GM23338 (cell line): ENCODE measurements at regions not wholly inside any gene's neighbourhood (a gene's known extent, or its start where the extent isn't known, plus 50 kb on each side); places are given as distances from the start of the nearest gene placed in this dataset.

Source experiments
- EZH2 ChIP-seq: fragments of 200-600 bp; sonication (generic); IDR thresholded peaks from one replicate; pipeline ENCODE4 v1.8.0; 2017; ENCODE audit warnings: antibody characterized with exemption, mild to moderate bottlenecking, low read depth; ENCODE audit not compliant: unreplicated experiment
- JUNB ChIP-seq: IDR thresholded peaks from one replicate; pipeline ENCODE4 v1.6.1; 2016; ENCODE audit warnings: antibody characterized with exemption; ENCODE audit not compliant: unreplicated experiment
- ZNF114 ChIP-seq: fragments of 250-450 bp; sonication (Bioruptor Pico); IDR thresholded peaks from 2 replicates; pipeline ENCODE4 v1.5.0; 2020; ENCODE audit warnings: mild to moderate bottlenecking, moderate library complexity
- TF ChIP-seq, protein P1 (sequence below): IDR thresholded peaks from one replicate; pipeline ENCODE4 v1.6.1; 2018; ENCODE audit warnings: antibody characterized with exemption; ENCODE audit not compliant: unreplicated experiment
- TF ChIP-seq, protein P2 (sequence below), 2 experiments: fragments of 200-600 bp in 1 of 2; sonication (generic) in 1 of 2; conservative IDR thresholded peaks; 2 replicates each; pipeline versions ENCODE4 v1.5.1 to v1.6.1; 2016 to 2017; ENCODE audit warnings: antibody characterized with exemption in 2 of 2, low read depth in 2 of 2, mild to moderate bottlenecking in 2 of 2, moderate library complexity in 1 of 2

DNA sequence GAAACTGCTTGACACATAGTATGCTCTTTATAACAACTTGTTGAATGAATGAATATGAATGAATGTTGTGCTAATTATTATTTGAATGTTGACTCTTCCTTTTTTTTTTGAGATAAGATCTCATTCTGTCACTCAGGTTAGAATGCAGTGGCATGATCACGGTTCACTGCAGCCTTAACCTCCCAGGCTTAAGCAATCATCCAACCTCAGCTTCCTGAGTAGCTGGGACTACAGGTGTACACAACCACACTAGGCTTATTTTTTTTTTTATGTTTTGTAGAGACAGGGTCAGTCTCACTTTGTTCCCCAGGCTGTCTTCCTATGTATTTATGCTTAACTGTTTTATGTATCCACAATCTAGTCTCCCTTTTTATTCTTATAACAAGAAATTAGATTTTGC, 114.7 kb upstream of the WDFY3 start:
- TF ChIP-seq EZH2 (no peak), ZNF114 (CRISPR knock-in tag) (no peak), JUNB (no peak)
- TF ChIP-seq, protein P1, sequence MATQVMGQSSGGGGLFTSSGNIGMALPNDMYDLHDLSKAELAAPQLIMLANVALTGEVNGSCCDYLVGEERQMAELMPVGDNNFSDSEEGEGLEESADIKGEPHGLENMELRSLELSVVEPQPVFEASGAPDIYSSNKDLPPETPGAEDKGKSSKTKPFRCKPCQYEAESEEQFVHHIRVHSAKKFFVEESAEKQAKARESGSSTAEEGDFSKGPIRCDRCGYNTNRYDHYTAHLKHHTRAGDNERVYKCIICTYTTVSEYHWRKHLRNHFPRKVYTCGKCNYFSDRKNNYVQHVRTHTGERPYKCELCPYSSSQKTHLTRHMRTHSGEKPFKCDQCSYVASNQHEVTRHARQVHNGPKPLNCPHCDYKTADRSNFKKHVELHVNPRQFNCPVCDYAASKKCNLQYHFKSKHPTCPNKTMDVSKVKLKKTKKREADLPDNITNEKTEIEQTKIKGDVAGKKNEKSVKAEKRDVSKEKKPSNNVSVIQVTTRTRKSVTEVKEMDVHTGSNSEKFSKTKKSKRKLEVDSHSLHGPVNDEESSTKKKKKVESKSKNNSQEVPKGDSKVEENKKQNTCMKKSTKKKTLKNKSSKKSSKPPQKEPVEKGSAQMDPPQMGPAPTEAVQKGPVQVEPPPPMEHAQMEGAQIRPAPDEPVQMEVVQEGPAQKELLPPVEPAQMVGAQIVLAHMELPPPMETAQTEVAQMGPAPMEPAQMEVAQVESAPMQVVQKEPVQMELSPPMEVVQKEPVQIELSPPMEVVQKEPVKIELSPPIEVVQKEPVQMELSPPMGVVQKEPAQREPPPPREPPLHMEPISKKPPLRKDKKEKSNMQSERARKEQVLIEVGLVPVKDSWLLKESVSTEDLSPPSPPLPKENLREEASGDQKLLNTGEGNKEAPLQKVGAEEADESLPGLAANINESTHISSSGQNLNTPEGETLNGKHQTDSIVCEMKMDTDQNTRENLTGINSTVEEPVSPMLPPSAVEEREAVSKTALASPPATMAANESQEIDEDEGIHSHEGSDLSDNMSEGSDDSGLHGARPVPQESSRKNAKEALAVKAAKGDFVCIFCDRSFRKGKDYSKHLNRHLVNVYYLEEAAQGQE = no peak
- TF ChIP-seq, protein P2, sequence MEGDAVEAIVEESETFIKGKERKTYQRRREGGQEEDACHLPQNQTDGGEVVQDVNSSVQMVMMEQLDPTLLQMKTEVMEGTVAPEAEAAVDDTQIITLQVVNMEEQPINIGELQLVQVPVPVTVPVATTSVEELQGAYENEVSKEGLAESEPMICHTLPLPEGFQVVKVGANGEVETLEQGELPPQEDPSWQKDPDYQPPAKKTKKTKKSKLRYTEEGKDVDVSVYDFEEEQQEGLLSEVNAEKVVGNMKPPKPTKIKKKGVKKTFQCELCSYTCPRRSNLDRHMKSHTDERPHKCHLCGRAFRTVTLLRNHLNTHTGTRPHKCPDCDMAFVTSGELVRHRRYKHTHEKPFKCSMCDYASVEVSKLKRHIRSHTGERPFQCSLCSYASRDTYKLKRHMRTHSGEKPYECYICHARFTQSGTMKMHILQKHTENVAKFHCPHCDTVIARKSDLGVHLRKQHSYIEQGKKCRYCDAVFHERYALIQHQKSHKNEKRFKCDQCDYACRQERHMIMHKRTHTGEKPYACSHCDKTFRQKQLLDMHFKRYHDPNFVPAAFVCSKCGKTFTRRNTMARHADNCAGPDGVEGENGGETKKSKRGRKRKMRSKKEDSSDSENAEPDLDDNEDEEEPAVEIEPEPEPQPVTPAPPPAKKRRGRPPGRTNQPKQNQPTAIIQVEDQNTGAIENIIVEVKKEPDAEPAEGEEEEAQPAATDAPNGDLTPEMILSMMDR (conservative IDR thresholded peaks at IDR 0.05; ENCODE audit: low read depth in 2 of 2) = no peak
